HG03354 (cell line): ENCODE measurements at regions not wholly inside any gene's neighbourhood (a gene's known extent, or its start where the extent isn't known, plus 50 kb on each side); places are given as distances from the start of the nearest gene placed in this dataset.

Experiments used
- ATAC-seq: cut with Tn5 transposase; IDR thresholded peaks from one replicate; pipeline ENCODE4 v1.9.1; 2021; ENCODE audit warnings: mild to moderate bottlenecking; ENCODE audit not compliant: unreplicated experiment, poor library complexity, severe bottlenecking

DNA sequence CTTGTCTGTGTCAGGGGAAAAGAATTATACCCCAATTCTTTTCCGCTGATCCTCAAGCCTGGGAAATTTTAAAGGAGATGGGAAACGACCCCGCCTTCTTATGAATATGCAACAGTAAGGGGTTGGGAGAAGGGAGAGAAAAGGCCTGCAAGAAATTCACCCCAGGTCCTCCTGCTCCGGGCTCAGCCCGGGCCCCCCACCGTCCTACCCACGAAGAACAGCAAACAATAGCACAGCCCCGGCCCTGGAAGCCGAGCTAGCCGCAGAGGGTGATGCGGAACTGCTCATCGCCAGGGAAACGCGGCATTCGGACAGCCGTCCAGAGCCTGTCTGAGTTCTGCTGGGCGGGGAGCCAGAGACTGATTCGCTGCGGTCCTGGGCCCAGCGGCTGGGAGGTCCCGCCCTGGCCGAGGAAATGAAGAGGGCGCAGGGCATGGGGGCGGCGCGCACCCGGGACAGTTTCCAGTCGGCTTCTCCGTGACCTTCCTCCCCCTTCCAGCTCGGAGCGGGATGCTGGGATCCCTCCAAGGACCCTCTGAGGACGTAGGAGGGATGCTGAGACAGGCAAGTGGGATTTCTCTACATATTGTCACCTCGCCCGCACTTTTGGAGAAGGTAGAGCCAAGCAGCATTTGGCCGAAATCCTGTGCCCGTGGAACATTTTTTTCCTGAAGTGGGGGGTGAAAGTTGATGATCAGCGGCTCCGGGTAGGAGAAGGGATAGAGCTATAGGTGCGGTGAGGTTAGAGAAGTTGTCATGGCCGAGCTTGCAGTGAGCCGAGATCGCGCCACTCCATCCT lies 82.3 kb upstream of the C1QTNF9B start:
- ATAC-seq: peak; percentile 73

DNA sequence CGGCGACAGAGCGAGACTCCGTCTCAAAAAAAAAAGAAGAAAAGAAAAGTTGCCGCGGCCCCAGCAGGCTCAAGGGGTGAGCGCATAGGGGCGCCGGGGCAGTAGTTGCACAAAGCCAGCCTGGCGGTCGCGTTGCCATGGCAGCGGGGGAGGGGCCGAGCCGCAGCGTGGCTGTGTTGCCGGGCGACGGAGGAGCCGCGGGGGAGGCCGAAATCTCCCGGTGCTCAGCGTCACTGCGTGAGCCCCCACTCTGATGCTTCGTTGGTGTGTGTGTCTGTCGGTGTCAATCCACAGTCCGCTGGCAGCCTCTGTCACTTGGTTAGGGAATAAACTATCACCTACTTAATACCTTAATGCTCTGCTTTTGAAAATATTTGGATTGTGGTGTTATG lies 82.9 kb upstream of the C1QTNF9B start:
- peak; percentile 97 for ATAC-seq

DNA sequence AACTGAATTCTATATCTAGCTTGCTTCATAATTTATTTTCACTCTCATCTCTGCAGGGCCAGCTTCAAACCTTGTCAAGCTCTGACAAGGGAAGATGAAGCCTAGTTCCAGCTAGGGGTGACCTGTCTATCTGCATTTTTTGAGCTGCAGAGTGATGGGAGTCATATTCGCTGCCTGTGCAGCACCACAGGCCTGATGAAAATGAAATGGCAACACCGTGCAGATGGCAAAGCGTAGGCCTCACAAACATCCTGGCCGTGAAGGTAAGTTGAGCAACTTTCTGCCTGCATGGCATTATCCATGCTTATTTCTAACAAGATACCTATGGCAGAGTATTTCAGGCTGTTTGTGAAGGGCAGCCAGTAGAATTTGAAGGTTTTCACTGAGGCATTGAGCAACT lies 86.4 kb upstream of the C1QTNF9B start:
- no peak for ATAC-seq

DNA sequence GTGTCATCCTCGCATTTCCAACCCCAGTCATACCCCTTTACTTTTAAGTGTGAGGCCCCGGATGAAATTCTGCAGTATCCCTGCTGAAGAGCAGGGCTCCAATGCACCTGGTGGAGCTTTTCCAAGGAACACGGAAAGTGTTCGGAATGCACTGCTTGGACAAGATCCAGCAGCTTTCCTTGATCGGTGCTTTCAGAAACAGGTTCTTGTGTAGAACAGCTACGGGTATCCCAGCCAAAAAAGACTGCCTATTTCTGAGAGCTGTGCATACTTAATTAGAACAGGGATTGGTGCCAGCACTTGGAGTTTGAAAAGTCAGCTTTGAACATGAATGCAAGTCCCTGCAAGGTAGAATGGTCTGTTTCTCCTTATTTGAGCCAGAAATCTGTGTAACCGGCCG lies 87.2 kb upstream of the C1QTNF9B start:
- ATAC-seq: no peak

DNA sequence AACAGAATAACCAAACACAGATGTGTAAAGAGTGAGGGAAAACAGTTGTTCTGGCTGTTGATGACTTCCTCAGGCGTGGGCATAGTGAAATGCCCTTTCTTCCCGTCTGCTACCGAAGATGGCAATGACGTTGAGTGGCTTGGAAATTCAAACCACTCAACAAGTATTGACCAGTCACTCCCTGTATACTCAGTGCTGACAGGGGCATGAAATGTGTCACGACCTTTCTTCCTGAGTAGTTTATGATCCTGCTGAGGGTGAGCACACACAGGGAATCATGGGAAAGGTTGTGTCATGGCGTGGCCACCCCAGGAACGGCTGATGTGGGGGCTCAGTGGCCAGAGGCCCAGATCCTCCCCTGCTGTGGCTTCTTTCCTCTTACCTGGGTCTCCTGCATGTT lies 87.8 kb upstream of the C1QTNF9B start:
- ATAC-seq: no peak

DNA sequence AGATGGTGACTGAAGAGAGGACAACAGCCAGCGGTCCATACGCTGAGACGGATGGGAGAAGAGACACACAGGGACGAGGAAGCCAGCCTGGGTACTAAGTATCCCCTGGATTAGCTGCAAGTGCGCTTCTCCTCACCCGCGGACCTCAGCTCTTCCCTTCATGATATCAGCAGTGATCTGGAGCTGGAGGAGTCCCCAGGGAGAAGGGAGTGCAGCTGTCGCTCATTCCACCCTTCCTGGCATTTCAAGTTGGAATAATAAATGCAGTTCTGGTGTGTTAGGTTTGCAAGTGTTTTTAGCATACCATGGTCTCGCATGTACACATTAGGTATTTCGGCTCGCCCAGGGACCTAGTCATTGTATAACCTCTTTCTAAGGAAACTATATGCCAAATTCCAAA lies 88.5 kb upstream of the C1QTNF9B start:
- ATAC-seq: no peak

DNA sequence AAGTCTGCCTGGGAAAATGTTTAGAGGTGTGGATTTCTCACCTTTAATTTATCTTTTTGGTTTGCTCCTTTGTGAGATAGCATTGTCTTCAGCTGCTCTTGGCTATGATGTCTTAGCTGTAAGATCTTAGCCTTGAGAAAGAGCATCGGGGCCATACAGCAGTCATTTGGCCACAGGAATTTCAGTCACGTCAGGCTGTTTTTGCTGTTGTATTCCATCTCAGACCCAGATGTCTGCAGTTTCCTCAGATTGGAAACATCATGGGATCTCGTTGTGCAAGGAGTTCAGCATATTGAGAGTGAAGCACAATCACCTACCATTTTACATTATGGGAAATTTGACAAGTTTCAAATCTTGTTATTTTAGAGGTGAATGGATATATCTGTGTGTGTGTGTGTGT lies 89.3 kb upstream of the C1QTNF9B start:
- no peak for ATAC-seq

DNA sequence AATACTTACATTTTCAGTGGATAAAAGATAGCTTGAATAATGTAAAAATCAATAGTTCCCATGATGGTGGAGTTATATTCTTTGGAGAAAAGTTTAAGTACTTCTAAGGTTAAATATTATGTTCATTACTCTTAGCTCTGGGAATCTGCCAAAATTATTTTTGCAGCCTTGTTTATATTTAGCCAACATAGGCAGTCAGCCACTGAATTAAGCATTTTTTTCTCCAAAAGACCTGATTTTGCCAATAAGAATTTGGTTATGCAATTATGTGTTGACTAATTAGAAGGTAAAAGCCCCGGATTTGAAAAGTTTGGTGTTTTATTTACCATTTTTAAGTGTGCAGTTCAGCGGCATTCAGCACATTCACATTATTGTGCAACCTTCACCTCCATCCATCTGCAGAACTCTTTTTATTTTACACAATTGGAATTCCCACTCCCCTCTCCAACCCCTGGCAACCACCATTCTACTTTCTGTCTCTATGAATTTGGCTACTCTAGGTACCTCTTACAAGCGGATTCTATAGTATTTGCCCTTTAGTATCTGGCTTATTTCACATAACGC lies 90.1 kb upstream of the C1QTNF9B start:
- no peak for ATAC-seq

DNA sequence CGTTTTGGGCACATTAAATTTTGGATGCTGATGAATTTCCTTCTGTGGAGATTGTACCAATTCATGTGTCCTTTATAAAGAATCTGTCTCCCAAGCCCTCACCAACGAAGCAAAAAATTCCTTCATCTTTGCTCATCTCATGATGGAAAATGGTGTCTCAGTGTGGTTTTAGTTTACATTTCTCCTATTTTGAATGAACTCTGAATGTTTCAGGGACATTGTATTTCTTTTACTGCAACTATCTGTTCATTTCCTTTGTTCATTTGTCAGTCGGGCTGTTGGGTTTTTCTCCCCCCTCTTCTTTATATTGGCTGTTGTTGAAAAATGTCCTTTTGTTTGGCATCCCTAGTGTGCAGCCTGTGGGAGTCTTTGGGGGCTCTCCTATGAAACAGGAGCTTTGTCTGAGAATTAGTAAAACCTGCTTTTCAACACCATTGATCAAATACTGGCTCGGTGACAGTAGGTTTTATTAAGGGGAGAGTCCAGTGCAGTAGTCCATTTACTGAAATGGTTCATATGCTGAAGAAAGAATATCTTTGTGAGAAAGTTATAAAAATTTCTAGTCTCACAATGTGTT lies 91.3 kb upstream of the C1QTNF9B start:
- ATAC-seq: no peak

DNA sequence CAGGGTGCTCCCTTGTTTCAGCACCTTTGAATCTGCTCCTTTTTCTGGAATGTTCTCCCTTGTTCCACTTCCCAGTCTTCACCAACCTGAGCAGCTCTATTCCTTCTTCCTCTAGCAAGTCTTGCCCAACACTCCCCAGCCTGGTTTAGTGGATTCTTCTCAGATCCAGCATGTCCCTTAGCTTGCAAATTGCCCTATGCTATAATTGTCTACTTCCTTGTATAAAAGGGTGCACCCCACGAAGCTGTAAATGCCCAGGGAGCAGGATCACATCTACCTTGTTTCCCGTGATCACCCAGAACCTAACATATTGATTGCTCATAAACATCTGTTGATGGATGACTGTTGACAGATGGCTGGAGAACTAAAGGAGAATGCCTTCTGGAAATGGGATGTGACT lies 93.2 kb upstream of the C1QTNF9B start:
- ATAC-seq: no peak

DNA sequence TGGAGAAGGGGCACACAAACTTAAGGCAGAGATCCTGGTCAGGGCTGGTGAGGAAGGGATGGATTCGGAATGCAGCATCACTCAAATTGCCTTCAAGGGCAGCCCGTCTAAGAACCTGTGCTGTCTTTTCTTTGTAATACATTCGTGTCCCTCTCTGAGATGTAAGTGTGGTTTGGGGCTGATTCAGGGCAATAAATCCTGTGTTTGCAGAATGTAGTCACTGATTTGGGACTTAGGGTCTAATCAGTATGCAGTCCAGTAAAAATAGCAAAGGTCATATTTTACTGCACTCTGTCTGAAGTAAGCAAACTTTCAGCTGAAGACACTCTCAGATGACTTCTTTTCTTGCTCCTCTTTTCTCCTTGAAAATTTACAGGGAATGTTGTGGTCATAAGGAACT lies 93.8 kb upstream of the C1QTNF9B start:
- ATAC-seq: no peak

DNA sequence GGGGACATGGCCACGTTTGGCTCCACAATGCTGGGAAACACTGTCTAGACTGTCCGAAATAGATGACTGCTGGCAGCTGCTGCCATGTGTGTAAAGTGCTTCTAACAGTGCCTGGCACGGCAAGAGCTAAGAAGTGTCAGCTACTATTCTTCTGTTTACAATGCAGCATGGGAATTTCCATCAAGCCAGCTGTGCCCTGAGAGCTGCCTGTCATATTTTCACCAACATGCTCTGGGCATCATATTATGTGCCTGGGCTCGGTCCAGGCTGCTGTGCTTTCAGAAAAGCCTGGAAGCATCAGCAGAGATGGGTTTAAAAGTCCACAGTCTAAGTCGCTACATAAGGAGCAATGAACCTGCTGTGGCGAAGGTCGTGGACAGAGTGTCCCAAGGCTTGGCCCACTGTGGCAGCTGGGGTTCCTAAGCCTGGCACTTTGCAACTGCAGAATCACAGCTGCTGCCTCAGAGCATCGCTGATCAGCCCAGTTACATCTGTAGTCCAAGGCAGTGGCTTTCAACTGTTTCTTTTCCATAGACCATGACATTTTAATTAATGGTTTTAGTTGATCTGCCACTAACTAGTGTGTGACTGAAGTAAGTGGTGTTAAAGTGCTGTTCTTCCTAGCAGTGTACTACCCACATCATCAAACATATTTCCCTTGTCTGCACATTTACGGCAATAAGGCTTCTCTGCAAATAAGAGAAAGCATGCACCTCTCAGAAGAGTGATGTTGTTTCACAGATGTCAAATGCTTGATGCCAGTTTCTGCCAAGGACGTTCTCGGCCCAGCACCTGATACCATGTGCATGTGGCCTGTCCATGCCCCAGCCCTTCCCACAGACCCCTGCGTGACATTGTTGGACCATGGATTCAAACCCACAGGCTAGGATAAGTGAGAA lies 95.7 kb upstream of the C1QTNF9B start:
- no peak for ATAC-seq

DNA sequence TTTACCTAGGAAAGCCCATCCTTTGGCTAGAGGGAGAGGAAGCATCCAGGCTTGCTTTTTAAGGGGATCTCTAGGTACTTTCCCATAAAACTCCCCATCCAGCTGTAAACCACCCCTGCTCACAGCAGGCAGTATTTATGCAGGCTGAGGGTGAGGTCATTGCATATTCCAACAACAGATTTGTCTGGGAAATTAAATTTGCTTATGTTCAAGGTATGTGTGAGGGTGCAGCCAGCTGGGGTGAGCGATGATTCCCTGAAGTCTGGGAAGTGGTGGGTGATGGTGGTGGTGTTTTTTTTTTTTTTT lies 96.3 kb upstream of the C1QTNF9B start:
- no peak for ATAC-seq

DNA sequence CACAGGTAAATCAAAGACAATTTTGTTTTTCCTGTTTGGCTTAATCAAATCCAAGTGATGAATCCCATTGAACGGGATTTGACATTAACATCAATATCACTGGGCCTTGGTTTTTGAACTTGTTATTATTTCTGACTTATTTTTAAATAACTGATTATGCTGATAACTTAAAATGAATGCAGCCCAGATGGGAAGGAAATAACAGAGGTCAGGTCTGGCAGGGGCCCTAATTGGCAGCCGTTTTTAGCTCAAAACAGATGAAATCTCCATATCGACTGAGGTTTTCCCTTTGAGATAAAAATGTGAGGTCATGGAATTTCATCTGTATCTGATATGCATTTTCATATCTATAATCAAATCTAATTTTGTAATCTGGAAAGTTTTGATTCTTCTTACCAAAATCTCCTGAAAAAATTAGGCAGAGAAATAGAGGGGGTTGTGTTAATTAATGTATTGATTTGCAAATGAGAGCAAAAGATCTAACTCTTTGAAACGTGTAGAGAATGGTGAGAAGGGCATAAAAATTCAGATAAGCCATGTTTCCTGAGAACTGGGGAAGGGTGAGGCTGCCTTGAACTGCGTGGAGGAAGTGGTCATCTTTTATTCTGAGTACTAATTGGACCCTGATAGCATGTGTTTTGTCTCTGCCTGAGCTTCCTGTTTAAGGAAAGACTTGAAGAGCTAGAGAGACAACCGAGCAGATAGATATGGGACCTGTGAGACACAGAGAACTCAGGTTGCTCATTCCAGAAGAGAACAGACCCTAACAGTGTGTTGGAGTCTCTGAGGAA lies 98.2 kb upstream of the C1QTNF9B start:
- no peak for ATAC-seq

DNA sequence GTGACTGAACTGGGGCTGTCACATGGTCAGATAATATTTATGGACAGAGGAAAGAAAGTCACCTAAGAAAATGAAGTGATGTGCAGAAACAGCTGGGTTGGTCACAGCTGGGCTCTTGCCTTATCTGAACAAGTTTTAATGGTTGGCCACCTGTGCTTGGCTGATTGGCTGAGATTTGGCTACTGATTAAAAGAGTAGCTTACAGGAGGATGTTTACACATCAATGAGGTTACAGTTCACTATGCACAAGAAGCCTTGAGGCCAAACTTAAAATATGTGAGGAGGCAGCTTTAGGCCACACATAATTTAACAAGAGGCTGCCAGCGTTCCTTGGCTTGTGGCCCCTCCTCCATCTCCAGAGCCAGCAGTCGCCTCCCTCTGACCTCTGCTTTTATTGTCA lies 99.2 kb upstream of the C1QTNF9B start:
- ATAC-seq: peak; percentile 85

DNA sequence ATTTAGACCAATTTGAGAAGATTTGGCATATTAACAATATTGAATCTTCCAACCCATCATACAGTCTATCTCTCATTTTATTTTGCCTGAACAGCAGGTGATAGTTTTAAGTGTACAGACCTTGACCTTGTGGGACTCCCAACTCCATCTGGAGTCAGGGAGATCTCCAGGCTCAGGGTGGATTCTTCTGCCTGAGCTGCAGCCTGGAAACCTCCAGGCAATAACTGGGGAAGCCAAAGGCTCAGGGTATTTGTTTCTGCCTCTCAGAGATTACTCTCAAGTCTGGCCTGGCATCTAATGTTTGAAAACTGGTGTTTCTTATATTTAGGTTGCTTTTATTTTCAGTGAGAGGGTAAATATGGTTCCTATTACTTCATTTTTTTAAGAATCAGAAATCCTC lies 102.1 kb upstream of the C1QTNF9B start:
- ATAC-seq: no peak

DNA sequence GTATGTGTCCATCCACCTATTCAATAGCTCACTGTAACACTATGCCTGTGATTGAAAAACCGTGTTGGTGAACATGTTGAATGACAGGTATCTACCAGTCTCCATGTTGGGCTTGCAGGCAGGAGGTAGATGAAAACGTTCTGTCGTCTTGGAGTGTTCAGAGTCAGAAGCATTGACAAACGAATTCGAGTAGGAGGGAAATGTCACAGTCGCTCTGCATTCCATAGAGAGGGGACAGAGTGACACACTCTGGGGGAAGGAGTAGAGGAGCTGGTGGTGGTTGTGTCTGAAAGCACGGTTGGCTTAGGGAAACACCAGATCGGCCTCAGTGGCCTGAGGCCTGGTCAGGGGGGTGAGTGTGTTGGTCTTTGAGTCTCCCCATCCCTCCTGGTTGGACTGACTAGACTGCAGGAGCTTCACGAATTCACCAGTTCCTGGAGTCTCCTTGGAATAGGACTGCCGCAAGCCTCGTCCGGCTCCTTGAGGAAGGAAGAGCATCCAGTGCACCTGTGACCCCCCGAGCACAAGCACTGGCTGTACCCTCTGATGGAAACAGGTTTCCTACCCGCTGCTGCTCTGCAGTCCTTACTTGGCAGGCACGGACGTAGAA lies 105.0 kb upstream of the C1QTNF9B start:
- no peak for ATAC-seq

DNA sequence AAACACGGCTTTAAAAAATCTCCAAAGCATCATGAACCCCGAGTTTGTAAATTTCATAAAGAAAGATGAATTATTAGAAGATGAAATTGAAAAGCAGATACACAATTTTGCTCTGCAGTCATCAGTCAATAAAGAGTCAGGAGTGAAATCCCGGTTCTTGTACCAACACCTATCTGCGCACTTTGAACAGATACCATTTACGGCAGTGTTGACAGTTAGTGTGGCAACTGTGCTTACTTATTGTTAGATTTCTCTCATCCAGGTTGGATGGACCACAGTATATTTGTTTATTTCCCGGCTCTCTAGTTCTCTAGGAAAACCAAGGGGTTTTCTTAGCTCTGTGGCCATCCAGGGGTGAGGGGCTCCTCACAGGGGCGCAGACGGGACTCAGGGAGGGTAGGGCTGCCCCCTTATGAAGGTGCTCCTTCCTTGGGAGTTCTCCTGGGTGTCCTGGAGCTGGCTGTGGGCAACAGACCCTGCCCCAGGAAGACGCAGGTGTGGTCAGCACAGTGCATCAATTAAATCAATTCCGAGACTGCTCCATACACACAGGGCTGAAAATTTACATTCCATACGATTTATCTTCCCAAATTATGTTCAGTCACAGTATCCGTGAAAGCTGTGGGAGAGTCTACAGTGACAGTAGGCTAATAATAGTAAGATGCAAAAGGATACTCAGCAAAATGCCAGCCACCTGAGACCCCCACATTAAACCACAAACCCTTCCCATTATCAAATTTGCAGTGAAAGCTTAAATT lies 107.0 kb upstream of the C1QTNF9B start:
- ATAC-seq: no peak

DNA sequence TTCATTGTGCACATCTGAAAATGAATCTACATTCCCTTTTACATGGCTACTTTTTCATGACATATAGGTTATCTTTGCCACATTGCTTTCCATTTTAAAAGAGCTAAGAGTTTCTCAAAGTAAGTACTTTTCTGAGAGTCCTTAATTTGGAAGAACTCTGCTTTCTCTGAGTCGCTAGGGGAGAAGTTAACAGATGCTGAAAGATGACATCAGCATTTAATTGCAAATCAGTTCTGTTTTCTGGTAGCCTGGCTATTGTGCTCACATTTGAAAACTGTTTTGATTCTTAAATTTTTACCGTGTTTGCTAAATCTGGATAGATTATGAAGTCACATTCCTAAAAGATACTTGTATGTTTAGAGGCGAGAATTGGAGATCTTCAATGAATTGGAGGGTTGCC lies 107.7 kb upstream of the C1QTNF9B start:
- ATAC-seq: no peak
